HL-60 (cell line): ENCODE measurements at regions not wholly inside any gene's neighbourhood (a gene's known extent, or its start where the extent isn't known, plus 50 kb on each side); places are given as distances from the start of the nearest gene placed in this dataset.

Source experiments
- DNase-seq, 2 experiments: peaks; one replicate each; pipeline ENCODE4 v3.0.0-alpha.2; 2010 to 2020; ENCODE audit warnings: low read depth in 1 of 2, low spot score in 1 of 2
- H3K27ac ChIP-seq: fragments of 250-450 bp; sonication (Bioruptor Pico); replicated peaks from 2 replicates; pipeline ENCODE4 v1.5.1; 2020; ENCODE audit warnings: mild to moderate bottlenecking, moderate library complexity
- H3K27me3 ChIP-seq: fragments of 250-450 bp; sonication (Bioruptor Pico); 2 replicates; pipeline ENCODE4 v1.5.1; 2021; ENCODE audit warnings: mild to moderate bottlenecking, moderate library complexity; ENCODE audit not compliant: insufficient read depth, poor library complexity, severe bottlenecking
- H3K4me3 ChIP-seq: replicated peaks from 2 replicates; pipeline ENCODE4 v1.5.1; 2011; ENCODE audit warnings: mild to moderate bottlenecking, control low read depth, low read length; ENCODE audit not compliant: insufficient read depth
- CTCF ChIP-seq: IDR thresholded peaks from one replicate; pipeline ENCODE4 v1.5.1; 2011; ENCODE audit warnings: low read length, control low read depth, inconsistent platforms; ENCODE audit not compliant: insufficient read depth
- GABPA ChIP-seq: IDR thresholded peaks from 2 replicates; pipeline ENCODE4 v1.6.1; 2012; ENCODE audit warnings: low read depth
- POLR2AphosphoS5 ChIP-seq: IDR thresholded peaks from 2 replicates; pipeline ENCODE4 v1.6.1; 2012; ENCODE audit warnings: low read depth
- REST ChIP-seq: IDR thresholded peaks from 2 replicates; pipeline ENCODE4 v1.6.1; 2012; ENCODE audit warnings: low read depth; ENCODE audit not compliant: insufficient replicate concordance
- SPI1 ChIP-seq: IDR thresholded peaks from 2 replicates; pipeline ENCODE4 v1.6.1; 2012; ENCODE audit warnings: low read depth, mild to moderate bottlenecking, borderline replicate concordance

- Histone ChIP-seq H3K27ac (no peak overlapping the region), H3K27me3 (peaks cover 3% of the 10 kb centered on the region), H3K4me3 (no peak overlapping the region)
- DNase-seq, result no peak
- TF ChIP-seq CTCF, result no peak
Measured at GRCh38 chr4:184952522-184952921, 65.8 kb upstream of the HELT start.

GRCh38 chr4:184953421-184953945 lies 64.8 kb upstream of the HELT start:
- no peak overlapping the region for H3K27ac ChIP-seq
- no peak overlapping the region for H3K4me3 ChIP-seq
- no peaks in the 10 kb centered on the region for H3K27me3 ChIP-seq
- DNase-seq, result no peak
- no peak for TF ChIP-seq CTCF
- no peak for TF ChIP-seq REST
- no peak for TF ChIP-seq GABPA
- no peak for TF ChIP-seq SPI1
- no peak for TF ChIP-seq POLR2AphosphoS5

GRCh38 chr4:184953971-184954370 lies 64.3 kb upstream of the HELT start:
- no peak overlapping the region for H3K27ac ChIP-seq
- TF ChIP-seq SPI1 (no peak), GABPA (no peak), POLR2AphosphoS5 (no peak), CTCF (no peak), REST (no peak)
- no peaks in the 10 kb centered on the region for H3K27me3 ChIP-seq
- no peak overlapping the region for H3K4me3 ChIP-seq
- DNase-seq, result no peak

GRCh38 chr4:184954482-184954881 lies 63.8 kb upstream of the HELT start:
- no peak for DNase-seq
- Histone ChIP-seq H3K27me3 (no peaks in the 10 kb centered on the region), H3K4me3 (no peak overlapping the region), H3K27ac (no peak overlapping the region)
- TF ChIP-seq POLR2AphosphoS5 (no peak), GABPA (no peak)
